Lower lobe of right lung (tissue), 2 donors: ENCODE measurements at regions not wholly inside any gene's neighbourhood (a gene's known extent, or its start where the extent isn't known, plus 50 kb on each side); places are given as distances from the start of the nearest gene placed in this dataset.

Experiments
- ATAC-seq, 2 donors: fragments of 200-7000 bp; cut with Tn5 transposase; one replicate each; pipeline ENCODE4 v1.9.1; 2020 to 2022; ENCODE audit warnings: mild to moderate bottlenecking in 2 of 2, moderate library complexity in 2 of 2
- DNase-seq: peaks from one replicate; pipeline ENCODE4 v3.0.0-alpha.2; 2020
- H3K27ac ChIP-seq: fragments of 200-600 bp; one replicate; pipeline ENCODE4 v1.8.0; 2022
- H3K27me3 ChIP-seq: fragments of 200-600 bp; one replicate; pipeline ENCODE4 v1.8.0; 2022; ENCODE audit warnings: low read depth
- H3K36me3 ChIP-seq: fragments of 200-600 bp; one replicate; pipeline ENCODE4 v1.8.0; 2022; ENCODE audit warnings: mild to moderate bottlenecking
- H3K4me1 ChIP-seq: fragments of 200-600 bp; one replicate; pipeline ENCODE4 v1.8.0; 2022
- H3K4me3 ChIP-seq: fragments of 200-600 bp; one replicate; pipeline ENCODE4 v1.8.0; 2022; ENCODE audit warnings: mild to moderate bottlenecking
- H3K9me3 ChIP-seq: fragments of 200-600 bp; one replicate; pipeline ENCODE4 v1.8.0; 2022
- intact Hi-C: fragments of 100-400 bp; cut with DNase I; formaldehyde crosslinking; loops from one replicate; pipeline ENCODE4 v1.11.0; 2022
- TF ChIP-seq, protein P1 (sequence below): fragments of 200-600 bp; IDR thresholded peaks from one replicate; pipeline ENCODE4 v1.8.0; 2022; ENCODE audit warnings: antibody characterized with exemption, mild to moderate bottlenecking
- donor health status: DM: no; HTN: yes; CAD: no; lungs with severe emphysema.

GRCh38 chrX:26032111-26032912, 105.8 kb upstream of the MAGEB18 start:
- ATAC-seq = no peak
- no peak for DNase-seq
- intact Hi-C loops = no loop called here
- no peak overlapping the region for H3K27ac ChIP-seq
- H3K4me3 ChIP-seq = no peak overlapping the region
- no peaks in the 10 kb centered on the region for H3K9me3 ChIP-seq
- no peaks in the 10 kb centered on the region for H3K27me3 ChIP-seq
- TF ChIP-seq, protein P1, sequence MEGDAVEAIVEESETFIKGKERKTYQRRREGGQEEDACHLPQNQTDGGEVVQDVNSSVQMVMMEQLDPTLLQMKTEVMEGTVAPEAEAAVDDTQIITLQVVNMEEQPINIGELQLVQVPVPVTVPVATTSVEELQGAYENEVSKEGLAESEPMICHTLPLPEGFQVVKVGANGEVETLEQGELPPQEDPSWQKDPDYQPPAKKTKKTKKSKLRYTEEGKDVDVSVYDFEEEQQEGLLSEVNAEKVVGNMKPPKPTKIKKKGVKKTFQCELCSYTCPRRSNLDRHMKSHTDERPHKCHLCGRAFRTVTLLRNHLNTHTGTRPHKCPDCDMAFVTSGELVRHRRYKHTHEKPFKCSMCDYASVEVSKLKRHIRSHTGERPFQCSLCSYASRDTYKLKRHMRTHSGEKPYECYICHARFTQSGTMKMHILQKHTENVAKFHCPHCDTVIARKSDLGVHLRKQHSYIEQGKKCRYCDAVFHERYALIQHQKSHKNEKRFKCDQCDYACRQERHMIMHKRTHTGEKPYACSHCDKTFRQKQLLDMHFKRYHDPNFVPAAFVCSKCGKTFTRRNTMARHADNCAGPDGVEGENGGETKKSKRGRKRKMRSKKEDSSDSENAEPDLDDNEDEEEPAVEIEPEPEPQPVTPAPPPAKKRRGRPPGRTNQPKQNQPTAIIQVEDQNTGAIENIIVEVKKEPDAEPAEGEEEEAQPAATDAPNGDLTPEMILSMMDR = no peak
- H3K36me3 ChIP-seq = no peaks in the 10 kb centered on the region
- H3K4me1 ChIP-seq = no peaks in the 10 kb centered on the region

- intact Hi-C loops = no loop called here
- H3K27me3 ChIP-seq = no peaks in the 10 kb centered on the region
- ATAC-seq (no peak), DNase-seq (no peak)
- H3K4me3 ChIP-seq = no peak overlapping the region
- H3K9me3 ChIP-seq = no peaks in the 10 kb centered on the region
- TF ChIP-seq, protein P1 = no peak
- no peaks in the 10 kb centered on the region for H3K36me3 ChIP-seq
- no peaks in the 10 kb centered on the region for H3K4me1 ChIP-seq
- no peak overlapping the region for H3K27ac ChIP-seq
These were observed 100.8 kb upstream of the MAGEB18 start for GRCh38 chrX:26037367-26037766.

DNA sequence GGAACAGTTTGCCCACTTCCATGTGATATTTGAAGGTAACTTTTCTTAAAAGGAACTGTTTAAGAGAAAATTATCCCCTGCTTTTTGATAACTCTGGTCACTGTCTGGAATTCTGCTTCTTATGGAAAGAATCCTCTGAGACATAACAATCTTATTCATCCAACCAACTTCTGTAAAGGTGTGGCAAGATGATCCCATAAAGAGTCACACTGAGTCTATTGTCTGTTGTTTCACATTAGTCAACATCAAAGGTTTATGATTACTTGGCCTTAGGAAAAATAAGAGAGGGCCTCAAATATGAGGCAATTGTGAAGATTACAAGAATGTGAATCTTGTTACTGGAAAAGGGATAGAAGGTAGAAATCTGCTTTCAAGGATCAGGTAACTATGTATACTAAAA, 88.0 kb upstream of the MAGEB18 start:
- TF ChIP-seq, protein P1 = no peak
- no peaks in the 10 kb centered on the region for H3K9me3 ChIP-seq
- H3K4me3 ChIP-seq = no peak overlapping the region
- H3K27ac ChIP-seq = no peak overlapping the region
- H3K4me1 ChIP-seq = no peaks in the 10 kb centered on the region
- ATAC-seq (no peak), DNase-seq (no peak)
- no peaks in the 10 kb centered on the region for H3K27me3 ChIP-seq
- H3K36me3 ChIP-seq = no peaks in the 10 kb centered on the region
- intact Hi-C loops = no loop called here

DNA sequence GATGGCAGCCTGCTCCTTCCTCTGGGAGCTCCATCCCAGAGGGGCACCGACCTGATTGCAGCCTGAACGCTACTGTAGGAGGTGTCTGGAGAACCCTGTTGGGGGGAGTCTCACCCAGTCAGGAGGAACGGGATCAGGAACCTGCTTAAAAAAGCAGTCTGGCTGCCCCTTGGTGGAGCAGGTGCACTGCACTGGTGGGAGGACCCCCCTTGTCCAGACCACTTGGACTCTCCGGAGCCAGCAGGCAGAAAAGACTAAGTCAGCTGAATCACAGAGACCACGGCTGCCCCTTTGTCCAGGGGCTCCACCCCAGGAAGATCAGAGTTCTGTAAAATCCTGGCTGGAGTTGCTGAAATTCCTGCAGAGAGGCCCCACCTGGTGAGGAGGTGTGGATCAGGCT, 67.3 kb upstream of the MAGEB18 start:
- no peaks in the 10 kb centered on the region for H3K27me3 ChIP-seq
- intact Hi-C loops = no loop called here
- TF ChIP-seq, protein P1 = no peak
- H3K4me1 ChIP-seq = no peaks in the 10 kb centered on the region
- no peak overlapping the region for H3K4me3 ChIP-seq
- no peak overlapping the region for H3K27ac ChIP-seq
- H3K9me3 ChIP-seq = no peaks in the 10 kb centered on the region
- no peak for ATAC-seq
- DNase-seq = no peak
- H3K36me3 ChIP-seq = no peaks in the 10 kb centered on the region

DNA sequence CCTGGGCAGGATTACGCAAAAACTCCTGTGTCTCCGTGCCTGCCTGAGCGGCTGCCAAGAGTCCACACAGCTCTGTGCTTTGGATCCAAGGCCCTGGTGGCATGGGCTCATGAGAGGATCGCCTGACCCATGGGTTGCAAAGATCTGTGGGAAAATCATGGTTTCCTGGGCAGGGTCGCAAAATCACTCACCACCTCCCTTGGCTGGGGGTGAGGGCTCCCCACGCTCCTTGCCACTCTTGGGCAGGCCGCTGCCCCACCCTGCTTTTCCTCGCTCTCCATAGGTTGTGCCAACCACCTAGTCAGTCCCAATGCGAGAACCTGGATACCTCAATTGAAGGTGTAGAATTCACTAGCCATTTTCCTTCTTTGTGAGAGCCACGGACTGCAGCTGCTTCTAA, 66.5 kb upstream of the MAGEB18 start:
- Histone ChIP-seq H3K4me1 (no peaks in the 10 kb centered on the region), H3K36me3 (no peaks in the 10 kb centered on the region), H3K27ac (no peak overlapping the region), H3K27me3 (no peaks in the 10 kb centered on the region), H3K4me3 (no peak overlapping the region), H3K9me3 (no peaks in the 10 kb centered on the region)
- TF ChIP-seq, protein P1 = no peak
- intact Hi-C loops = no loop called here
- no peak for ATAC-seq
- no peak for DNase-seq
